ENCODE measurements at regions not wholly inside any gene's neighbourhood (a gene's known extent, or its start where the extent isn't known, plus 50 kb on each side); places are given as distances from the start of the nearest gene placed in this dataset.

DNA sequence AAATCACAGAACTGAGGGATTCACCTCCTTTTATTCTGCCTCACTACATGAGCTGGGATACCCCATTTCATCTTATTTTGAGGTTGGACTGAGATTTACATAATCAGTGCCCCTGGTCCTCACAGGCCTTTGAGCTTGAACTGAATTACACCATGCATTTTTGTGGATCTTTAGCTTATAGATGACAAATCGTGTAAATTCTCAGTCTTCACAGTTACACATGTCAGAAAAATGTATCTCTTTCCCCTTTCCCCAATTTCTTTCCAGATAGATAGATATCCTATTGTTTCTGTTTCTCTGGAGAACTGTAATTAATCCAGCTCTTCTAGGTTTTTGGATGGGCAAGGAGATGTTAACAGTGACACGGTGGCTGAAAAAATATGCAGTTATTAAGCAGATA is 1778.9 kb upstream of the SEL1L start:
- H3K36me3 Mint-ChIP-seq (ENCODE audit: low read depth) = no peaks in the 10 kb centered on the region
- H3K4me3 Mint-ChIP-seq = no peak overlapping the region
- H3K27me3 Mint-ChIP-seq (ENCODE audit: low read depth) = no peaks in the 10 kb centered on the region
- H3K9me3 Mint-ChIP-seq = peaks cover 9% of the 10 kb centered on the region
- H3K27ac Mint-ChIP-seq = no peak overlapping the region
- no peaks in the 10 kb centered on the region for H3K4me1 Mint-ChIP-seq (ENCODE audit: low read depth)

DNA sequence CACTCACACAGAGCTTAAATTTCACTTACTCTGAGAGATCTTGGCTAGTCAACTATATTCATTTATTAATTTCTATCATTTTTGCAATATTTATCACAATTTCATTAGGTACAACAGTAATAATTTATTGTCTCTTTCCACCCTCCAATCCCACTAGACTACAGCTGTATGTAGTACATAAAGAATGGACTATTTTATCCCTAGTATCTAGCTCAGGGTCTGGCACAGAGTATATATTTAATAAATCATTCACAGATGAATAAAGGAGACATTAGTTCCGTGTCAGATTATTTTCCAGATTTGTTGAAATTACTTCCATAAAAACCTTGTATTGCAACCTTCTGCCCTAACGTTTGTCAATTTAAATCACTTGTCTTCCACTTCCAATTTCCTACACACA is 1781.1 kb upstream of the SEL1L start:
- H3K4me3 Mint-ChIP-seq = no peak overlapping the region
- H3K27me3 Mint-ChIP-seq (ENCODE audit: low read depth) = no peaks in the 10 kb centered on the region
- H3K27ac Mint-ChIP-seq = no peak overlapping the region
- H3K9me3 Mint-ChIP-seq = peaks cover 3% of the 10 kb centered on the region
- H3K36me3 Mint-ChIP-seq (ENCODE audit: low read depth) = no peaks in the 10 kb centered on the region
- H3K4me1 Mint-ChIP-seq (ENCODE audit: low read depth) = no peaks in the 10 kb centered on the region

GRCh38 chr14:83316356-83316755 is 1782.7 kb upstream of the SEL1L start:
- no peak overlapping the region for H3K27ac Mint-ChIP-seq
- no peak overlapping the region for H3K4me3 Mint-ChIP-seq
- H3K27me3 Mint-ChIP-seq (ENCODE audit: low read depth) = no peaks in the 10 kb centered on the region
- H3K36me3 Mint-ChIP-seq (ENCODE audit: low read depth) = no peaks in the 10 kb centered on the region
- no peaks in the 10 kb centered on the region for H3K4me1 Mint-ChIP-seq (ENCODE audit: low read depth)
- H3K9me3 Mint-ChIP-seq = no peaks in the 10 kb centered on the region

DNA sequence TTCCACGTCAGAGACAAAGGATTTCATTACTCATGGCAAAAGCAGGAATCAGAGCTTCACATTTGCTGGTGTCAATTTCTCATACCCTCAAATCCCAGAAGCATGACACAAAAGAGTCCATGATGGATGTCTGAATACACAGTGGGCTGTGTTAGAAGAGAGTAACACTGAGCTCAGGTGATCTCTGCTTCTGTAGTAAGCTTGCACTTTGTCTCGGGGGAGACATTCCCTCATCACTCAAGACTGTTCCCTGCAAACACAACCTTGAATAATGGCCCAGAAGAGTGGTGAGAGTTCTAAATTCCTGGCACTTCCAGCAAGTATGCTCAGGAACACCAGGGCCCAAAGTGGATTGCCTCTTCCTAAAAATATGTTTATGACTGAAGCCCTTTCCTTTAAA is 1787.2 kb upstream of the SEL1L start:
- H3K9me3 Mint-ChIP-seq = peaks cover 5% of the 10 kb centered on the region
- H3K36me3 Mint-ChIP-seq (ENCODE audit: low read depth) = no peaks in the 10 kb centered on the region
- H3K4me1 Mint-ChIP-seq (ENCODE audit: low read depth) = no peaks in the 10 kb centered on the region
- H3K27me3 Mint-ChIP-seq (ENCODE audit: low read depth) = no peaks in the 10 kb centered on the region
- H3K27ac Mint-ChIP-seq = no peak overlapping the region
- H3K4me3 Mint-ChIP-seq = no peak overlapping the region

GRCh38 chr14:83331513-83331912 is 1797.9 kb upstream of the SEL1L start:
- H3K27me3 Mint-ChIP-seq (ENCODE audit: low read depth) = no peaks in the 10 kb centered on the region
- no peak overlapping the region for H3K27ac Mint-ChIP-seq
- no peaks in the 10 kb centered on the region for H3K36me3 Mint-ChIP-seq (ENCODE audit: low read depth)
- H3K4me3 Mint-ChIP-seq = no peak overlapping the region
- peaks cover 3% of the 10 kb centered on the region for H3K9me3 Mint-ChIP-seq
- no peaks in the 10 kb centered on the region for H3K4me1 Mint-ChIP-seq (ENCODE audit: low read depth)

DNA sequence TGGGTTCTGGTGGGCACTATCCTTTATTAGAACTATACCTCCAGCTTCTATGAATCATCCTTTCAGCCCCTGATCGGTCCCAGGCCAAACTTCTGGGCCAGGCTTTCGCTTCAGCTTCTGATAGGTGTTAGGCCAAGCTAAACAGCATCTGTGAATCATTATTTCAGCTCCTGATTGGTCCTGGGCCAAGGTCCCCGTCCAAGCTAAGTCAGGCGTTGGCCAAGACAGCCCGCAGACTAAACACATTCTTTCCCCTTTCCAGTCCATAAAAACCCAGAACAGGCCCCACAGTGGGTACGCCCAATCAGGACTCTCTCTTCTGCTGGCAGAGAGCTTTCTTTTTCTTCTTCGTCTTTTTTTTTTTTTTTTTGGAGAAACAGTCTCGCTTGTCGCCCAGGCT is 1808.9 kb upstream of the SEL1L start:
- Mint-ChIP-seq H3K27ac (no peak overlapping the region), H3K27me3 (ENCODE audit: low read depth) (no peaks in the 10 kb centered on the region), H3K9me3 (peaks cover 15% of the 10 kb centered on the region), H3K4me1 (ENCODE audit: low read depth) (no peaks in the 10 kb centered on the region), H3K4me3 (no peak overlapping the region), H3K36me3 (ENCODE audit: low read depth) (no peaks in the 10 kb centered on the region)

GRCh38 chr14:83347874-83348273 is 1814.2 kb upstream of the SEL1L start:
- H3K27me3 Mint-ChIP-seq (ENCODE audit: low read depth) = no peaks in the 10 kb centered on the region
- H3K9me3 Mint-ChIP-seq = peaks cover 20% of the 10 kb centered on the region
- H3K4me3 Mint-ChIP-seq = no peak overlapping the region
- no peak overlapping the region for H3K27ac Mint-ChIP-seq
- H3K36me3 Mint-ChIP-seq (ENCODE audit: low read depth) = no peaks in the 10 kb centered on the region
- no peaks in the 10 kb centered on the region for H3K4me1 Mint-ChIP-seq (ENCODE audit: low read depth)

GRCh38 chr14:83355609-83356008 is 1822.0 kb upstream of the SEL1L start:
- no peak overlapping the region for H3K4me3 Mint-ChIP-seq
- H3K36me3 Mint-ChIP-seq (ENCODE audit: low read depth) = no peaks in the 10 kb centered on the region
- no peaks in the 10 kb centered on the region for H3K27me3 Mint-ChIP-seq (ENCODE audit: low read depth)
- H3K9me3 Mint-ChIP-seq = peaks cover 29% of the 10 kb centered on the region
- H3K4me1 Mint-ChIP-seq (ENCODE audit: low read depth) = no peaks in the 10 kb centered on the region
- H3K27ac Mint-ChIP-seq = no peak overlapping the region

DNA sequence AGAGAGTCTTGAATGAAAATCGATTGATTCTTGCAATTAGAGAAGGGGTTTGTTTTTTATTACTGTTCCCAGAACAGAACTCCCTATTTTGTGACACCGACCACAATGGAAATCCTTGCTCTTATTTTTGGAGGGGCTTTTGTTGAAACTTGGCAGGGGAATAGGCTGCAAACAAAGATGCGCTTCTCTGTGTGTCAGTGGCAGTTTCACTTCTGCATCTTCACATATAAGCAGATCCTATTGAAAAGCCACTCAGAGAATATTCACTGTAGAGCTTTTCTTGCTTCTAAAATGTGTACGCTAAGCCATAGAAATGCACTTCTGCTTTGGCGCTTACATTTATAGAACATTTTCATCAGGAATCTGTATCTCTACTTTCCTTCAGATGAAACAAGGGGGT is 1822.4 kb upstream of the SEL1L start:
- no peak overlapping the region for H3K27ac Mint-ChIP-seq
- no peaks in the 10 kb centered on the region for H3K36me3 Mint-ChIP-seq (ENCODE audit: low read depth)
- no peaks in the 10 kb centered on the region for H3K4me1 Mint-ChIP-seq (ENCODE audit: low read depth)
- no peaks in the 10 kb centered on the region for H3K27me3 Mint-ChIP-seq (ENCODE audit: low read depth)
- no peak overlapping the region for H3K4me3 Mint-ChIP-seq
- H3K9me3 Mint-ChIP-seq = peaks cover 28% of the 10 kb centered on the region

DNA sequence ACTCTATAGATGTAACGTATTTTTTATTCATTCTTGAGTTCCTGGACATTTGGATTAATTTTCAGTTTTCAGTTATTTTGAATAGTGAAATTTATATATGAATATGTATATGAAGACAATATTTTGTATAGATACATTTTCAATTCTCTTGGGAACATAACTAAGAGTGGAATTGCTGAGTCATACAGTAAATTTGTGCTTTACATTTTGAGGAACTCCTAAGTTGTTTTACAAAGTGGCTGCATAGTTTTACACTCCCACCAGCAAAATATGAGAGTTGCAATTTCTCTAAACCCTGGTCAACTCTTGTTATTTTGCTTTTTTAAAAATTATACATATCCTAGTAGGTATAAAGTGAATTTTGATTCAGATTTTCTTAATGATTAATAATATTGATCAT is 1838.6 kb upstream of the SEL1L start:
- Mint-ChIP-seq H3K4me1 (ENCODE audit: low read depth) (no peaks in the 10 kb centered on the region), H3K36me3 (ENCODE audit: low read depth) (no peaks in the 10 kb centered on the region), H3K4me3 (no peak overlapping the region), H3K9me3 (peaks cover 24% of the 10 kb centered on the region), H3K27me3 (ENCODE audit: low read depth) (no peaks in the 10 kb centered on the region), H3K27ac (no peak overlapping the region)

DNA sequence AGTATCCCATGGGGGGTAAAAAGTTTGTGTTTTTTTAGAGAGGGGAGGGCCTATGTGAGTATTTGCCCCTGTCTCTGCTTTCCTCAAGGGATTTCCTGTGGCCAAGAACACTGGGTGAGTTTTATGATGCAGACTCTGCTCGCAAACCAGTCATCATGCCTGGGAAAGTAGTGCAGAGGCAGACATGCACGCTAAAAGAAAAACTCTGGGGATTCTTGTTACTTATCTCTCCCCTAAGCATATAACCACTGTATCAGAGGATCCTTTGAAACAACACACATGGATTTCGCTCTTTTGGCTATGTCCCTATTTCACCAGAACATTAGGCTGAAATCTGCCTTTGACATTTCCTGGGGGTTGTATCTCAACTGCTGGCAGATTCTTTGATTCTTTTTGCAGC is 1845.8 kb upstream of the SEL1L start:
- no peaks in the 10 kb centered on the region for H3K27me3 Mint-ChIP-seq (ENCODE audit: low read depth)
- peaks cover 27% of the 10 kb centered on the region for H3K9me3 Mint-ChIP-seq
- H3K4me3 Mint-ChIP-seq = no peak overlapping the region
- no peak overlapping the region for H3K27ac Mint-ChIP-seq
- H3K4me1 Mint-ChIP-seq (ENCODE audit: low read depth) = no peaks in the 10 kb centered on the region
- H3K36me3 Mint-ChIP-seq (ENCODE audit: low read depth) = no peaks in the 10 kb centered on the region

DNA sequence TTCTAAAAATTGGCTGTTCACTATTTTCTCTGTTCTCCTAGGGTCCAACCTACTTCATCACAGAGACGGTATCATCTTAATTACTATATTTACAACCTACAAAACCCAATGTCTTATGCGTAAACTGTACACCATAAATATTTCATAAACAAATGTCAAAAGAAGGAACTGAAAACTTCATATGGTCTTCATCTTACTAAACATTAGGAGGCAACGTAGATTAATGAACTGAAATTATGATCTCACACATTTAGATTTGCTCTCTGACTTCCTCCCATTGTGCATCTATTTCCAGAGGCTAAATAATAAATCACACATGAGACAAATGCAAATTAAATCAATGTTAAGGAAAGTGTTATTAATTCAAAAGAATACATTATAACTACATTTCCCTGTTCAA is 1850.6 kb upstream of the SEL1L start:
- Mint-ChIP-seq H3K4me3 (no peak overlapping the region), H3K4me1 (ENCODE audit: low read depth) (no peaks in the 10 kb centered on the region), H3K27ac (no peak overlapping the region), H3K36me3 (ENCODE audit: low read depth) (no peaks in the 10 kb centered on the region), H3K9me3 (peaks cover 31% of the 10 kb centered on the region), H3K27me3 (ENCODE audit: low read depth) (no peaks in the 10 kb centered on the region)

DNA sequence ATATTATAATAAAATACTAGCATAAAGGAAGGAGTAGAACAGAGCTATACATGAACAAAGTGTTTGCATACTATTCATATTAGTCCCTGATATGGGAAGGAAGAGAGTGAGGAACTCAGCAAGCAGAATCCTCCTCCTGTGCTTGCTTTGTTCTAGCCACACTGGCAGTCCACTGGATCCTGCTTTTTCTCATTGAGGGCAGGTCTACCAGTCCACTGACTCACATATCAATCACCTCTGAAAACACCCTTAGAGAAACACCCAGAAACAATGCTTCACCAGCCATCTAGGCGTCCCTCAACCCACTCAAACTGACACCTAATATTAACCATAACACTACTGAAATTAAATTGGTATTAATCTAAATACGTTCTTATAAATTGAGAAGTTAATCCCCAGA is 1861.7 kb upstream of the SEL1L start:
- peaks cover 4% of the 10 kb centered on the region for H3K9me3 Mint-ChIP-seq
- no peaks in the 10 kb centered on the region for H3K36me3 Mint-ChIP-seq (ENCODE audit: low read depth)
- H3K4me3 Mint-ChIP-seq = no peak overlapping the region
- H3K27me3 Mint-ChIP-seq (ENCODE audit: low read depth) = no peaks in the 10 kb centered on the region
- no peak overlapping the region for H3K27ac Mint-ChIP-seq
- H3K4me1 Mint-ChIP-seq (ENCODE audit: low read depth) = no peaks in the 10 kb centered on the region

DNA sequence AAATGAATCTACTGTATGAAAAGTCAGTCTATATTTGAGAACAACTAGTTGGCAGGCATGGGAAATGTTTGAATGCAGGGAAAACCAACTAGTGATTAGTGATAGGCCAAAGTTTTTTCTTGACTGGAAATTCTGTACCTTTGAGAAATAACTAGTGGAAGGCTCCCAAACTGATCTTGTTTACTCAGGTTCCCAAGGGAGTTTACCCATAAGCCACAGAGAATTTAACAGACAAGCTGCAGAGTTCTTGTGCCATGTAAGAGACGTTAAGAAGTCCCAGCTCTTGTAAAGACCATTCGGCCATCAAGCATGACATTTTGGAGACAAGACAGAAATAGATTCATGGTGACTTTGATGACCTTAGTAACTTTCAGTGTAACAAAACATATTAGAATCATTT is 1882.8 kb upstream of the SEL1L start:
- Mint-ChIP-seq H3K4me3 (no peak overlapping the region), H3K27me3 (ENCODE audit: low read depth) (no peaks in the 10 kb centered on the region), H3K9me3 (peaks cover 8% of the 10 kb centered on the region), H3K36me3 (ENCODE audit: low read depth) (no peaks in the 10 kb centered on the region), H3K4me1 (ENCODE audit: low read depth) (no peaks in the 10 kb centered on the region), H3K27ac (no peak overlapping the region)

DNA sequence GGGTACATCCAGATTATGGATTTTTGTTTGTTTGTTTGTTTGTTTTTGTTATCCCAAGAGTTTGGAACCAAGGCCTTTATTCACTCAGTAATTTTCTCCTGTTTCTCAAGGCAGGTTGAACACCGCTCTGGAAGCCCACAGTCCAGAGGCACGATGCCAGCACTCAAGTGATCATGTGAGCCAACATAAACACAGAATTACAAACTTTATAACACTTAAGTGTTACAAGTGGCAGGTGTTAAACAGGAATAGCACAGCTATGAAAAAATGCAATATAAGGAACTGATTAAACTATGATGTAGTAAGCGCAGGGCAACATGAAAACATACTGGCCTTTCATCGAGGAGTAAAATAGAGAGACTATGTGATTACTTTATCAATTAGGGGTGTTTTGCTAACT is 1885.8 kb upstream of the SEL1L start:
- Mint-ChIP-seq H3K4me3 (no peak overlapping the region), H3K9me3 (peaks cover 2% of the 10 kb centered on the region), H3K27me3 (ENCODE audit: low read depth) (no peaks in the 10 kb centered on the region), H3K36me3 (ENCODE audit: low read depth) (no peaks in the 10 kb centered on the region), H3K27ac (no peak overlapping the region), H3K4me1 (ENCODE audit: low read depth) (no peaks in the 10 kb centered on the region)

DNA sequence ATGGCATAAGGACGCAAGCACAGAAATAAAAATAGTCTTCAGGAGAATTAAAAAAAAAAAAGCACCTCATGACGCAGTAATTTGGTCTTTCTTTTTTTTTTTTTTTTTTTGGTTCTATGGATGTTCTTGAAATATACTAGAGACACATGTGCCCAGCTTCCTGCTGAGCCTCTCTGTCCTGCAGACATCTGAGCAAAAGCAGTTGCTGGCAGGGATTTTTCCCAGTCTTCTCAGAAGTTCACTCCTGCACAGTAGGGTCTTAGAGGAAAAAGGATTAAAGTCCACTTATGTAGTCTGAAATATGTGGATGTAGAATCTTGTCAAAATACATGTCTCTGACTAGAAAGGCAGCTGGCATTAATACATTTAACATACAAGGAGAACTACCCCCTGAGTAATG is 1888.1 kb upstream of the SEL1L start:
- H3K36me3 Mint-ChIP-seq (ENCODE audit: low read depth) = no peaks in the 10 kb centered on the region
- no peak overlapping the region for H3K4me3 Mint-ChIP-seq

More for the DNA sequence above, 1888.1 kb upstream of the SEL1L start:
- H3K27me3 Mint-ChIP-seq (ENCODE audit: low read depth) = no peaks in the 10 kb centered on the region
- no peaks in the 10 kb centered on the region for H3K4me1 Mint-ChIP-seq (ENCODE audit: low read depth)
- peaks cover under 1% of the 10 kb centered on the region for H3K9me3 Mint-ChIP-seq
- H3K27ac Mint-ChIP-seq = no peak overlapping the region
